ENCODE measurements at regions not wholly inside any gene's neighbourhood (a gene's known extent, or its start where the extent isn't known, plus 50 kb on each side); places are given as distances from the start of the nearest gene placed in this dataset.

- DNase-seq (ENCODE audit: extremely low read depth, low read depth) = no peak
- TF ChIP-seq CTCF (IDR thresholded peaks at IDR 0.05; ENCODE audit: low read depth, low read length) = no peak
Observed at GRCh38 chr9:118423021-118423420, 718.8 kb downstream of the TLR4 start.

DNA sequence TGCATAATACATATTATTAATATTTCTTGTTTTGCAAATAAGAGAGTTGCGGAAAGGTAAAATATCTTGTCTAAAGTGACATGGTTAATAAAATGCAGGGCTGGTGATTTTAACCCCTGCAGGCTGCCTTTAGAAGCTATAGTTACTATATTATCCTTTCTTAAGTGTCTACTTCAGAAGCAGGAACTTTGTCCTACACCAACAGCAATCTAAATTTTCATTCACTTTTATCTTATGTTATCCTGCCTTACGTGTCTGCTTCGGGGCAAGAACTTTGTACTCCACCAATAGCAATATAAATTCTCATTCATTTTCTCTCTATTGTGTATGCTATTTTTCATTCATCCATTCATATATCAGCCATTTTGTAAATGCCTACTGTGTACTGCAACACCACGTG is 719.5 kb downstream of the TLR4 start:
- TF ChIP-seq CTCF (IDR thresholded peaks at IDR 0.05; ENCODE audit: low read depth, low read length) = no peak
- DNase-seq (ENCODE audit: extremely low read depth, low read depth) = no peak

DNA sequence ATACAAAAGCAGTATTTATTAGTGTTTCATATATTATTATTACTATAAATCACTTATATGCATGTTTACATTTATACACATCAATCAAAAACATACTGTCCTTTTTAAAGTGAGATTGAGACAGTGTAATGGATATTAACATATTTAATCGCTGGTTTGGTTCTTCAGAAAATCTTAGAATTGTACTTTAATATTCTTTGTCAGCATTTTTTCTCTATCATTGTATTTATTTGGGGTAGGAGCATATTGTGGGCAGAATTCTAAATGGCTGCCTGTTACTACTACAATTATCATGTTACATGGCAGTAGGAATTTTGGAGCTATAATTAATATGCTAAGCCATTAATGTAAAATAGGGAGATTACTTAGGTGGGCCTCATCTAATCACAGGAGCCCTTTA is 722.6 kb downstream of the TLR4 start:
- no peak for TF ChIP-seq CTCF (IDR thresholded peaks at IDR 0.05; ENCODE audit: low read depth, low read length)

DNA sequence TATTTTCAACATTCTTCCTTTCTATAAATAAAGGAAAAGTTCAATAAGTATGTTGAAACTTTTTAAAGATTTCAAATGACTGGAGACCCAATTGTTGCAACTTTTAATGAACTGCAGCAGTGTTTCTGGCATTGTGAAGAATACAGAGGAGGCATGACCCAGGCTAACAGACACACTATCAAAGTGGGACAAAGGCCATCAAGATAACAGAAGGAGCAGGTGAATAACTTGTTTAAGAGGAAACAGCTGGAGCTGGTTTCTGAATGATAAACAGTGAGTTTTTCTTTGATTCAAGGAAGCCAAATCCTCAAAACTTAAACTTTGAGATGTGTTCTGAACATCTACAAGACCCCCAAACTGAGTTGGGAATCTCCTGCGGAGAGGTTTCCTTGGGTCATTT is 734.6 kb downstream of the TLR4 start:
- TF ChIP-seq CTCF (IDR thresholded peaks at IDR 0.05; ENCODE audit: low read depth, low read length) = no peak
- no peak for DNase-seq (ENCODE audit: extremely low read depth, low read depth)

More for the DNA sequence above, 722.6 kb downstream of the TLR4 start:
- DNase-seq (ENCODE audit: extremely low read depth, low read depth) = no peak

DNA sequence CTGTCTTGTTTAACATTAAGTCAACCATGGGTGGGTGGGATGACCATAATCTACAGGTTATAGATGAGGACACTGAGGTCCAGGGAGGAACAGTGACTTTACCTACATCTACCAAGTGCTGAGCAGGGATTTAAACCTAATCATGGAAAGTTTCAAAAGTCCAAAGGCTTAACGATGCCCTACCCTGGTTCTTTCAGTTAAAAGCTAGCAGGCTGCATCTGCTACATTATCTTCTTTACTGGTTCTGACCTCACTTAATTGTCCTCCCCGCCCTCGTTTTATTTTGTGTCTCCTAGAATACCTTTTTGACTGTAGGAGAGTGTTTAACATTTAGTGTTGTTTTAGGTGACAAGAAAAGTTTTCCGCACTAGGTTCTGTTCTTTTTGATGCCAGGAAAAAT is 735.2 kb downstream of the TLR4 start:
- TF ChIP-seq CTCF (IDR thresholded peaks at IDR 0.05; ENCODE audit: low read depth, low read length) = no peak
- no peak for DNase-seq (ENCODE audit: extremely low read depth, low read depth)

DNA sequence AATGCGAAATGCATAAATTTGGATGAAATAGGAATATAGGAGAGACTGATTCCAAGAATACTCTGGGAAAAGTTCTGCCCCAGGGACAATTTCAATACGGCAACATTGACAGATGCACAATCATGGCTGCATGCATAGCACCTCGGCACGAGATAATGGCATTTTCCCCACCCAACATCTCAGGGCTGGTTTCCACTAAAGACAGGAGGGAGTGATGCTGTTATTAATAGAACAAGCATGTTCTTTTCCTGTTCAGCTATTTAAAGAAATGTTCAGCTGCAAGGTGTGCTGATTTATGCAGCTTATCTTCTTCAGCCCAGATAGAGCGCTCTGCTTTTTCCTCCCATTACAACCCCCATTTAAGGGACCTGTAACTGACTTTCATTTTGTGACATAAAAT is 740.2 kb downstream of the TLR4 start:
- TF ChIP-seq CTCF (IDR thresholded peaks at IDR 0.05; ENCODE audit: low read depth, low read length) = no peak
- DNase-seq (ENCODE audit: extremely low read depth, low read depth) = no peak

- no peak for DNase-seq (ENCODE audit: extremely low read depth, low read depth)
- TF ChIP-seq CTCF (IDR thresholded peaks at IDR 0.05; ENCODE audit: low read depth, low read length) = no peak
Observed at GRCh38 chr9:118446943-118447639, 742.9 kb downstream of the TLR4 start.

All from AG09319 (cell line).